ENCODE measurements at regions not wholly inside any gene's neighbourhood (a gene's known extent, or its start where the extent isn't known, plus 50 kb on each side); places are given as distances from the start of the nearest gene placed in this dataset.

DNA sequence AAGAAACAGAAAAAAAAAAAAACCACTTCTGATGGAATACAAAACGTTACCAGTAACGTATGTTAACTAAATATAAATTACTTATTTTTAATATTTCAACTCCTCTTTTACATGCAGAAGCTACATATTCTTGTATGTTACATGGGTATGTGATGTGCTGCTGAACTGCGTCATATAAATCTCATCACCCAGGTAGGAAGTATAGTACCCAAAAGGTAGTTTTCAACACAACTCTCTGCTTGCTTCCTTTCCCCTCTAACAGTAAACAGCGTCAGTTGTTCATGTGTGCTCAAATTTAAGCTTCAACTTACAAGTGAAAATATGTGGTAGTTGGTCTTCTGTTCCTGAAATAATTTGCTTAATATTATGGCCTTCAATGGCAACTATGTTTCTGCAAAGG is 250.0 kb upstream of the RBMY1B start:
- no peak overlapping the region for H3K27ac Mint-ChIP-seq
- POLR2A ChIA-PET = no interaction called here
- CTCF ChIA-PET = no interaction called here
- H3K9me3 Mint-ChIP-seq = peaks cover 30% of the 10 kb centered on the region
- H3K4me3 Mint-ChIP-seq = no peak overlapping the region
- TF ChIP-seq OVOL2 (CRISPR knock-in tag; IDR thresholded peaks at IDR 0.05; ENCODE audit: borderline replicate concordance) (no peak), GRHL2 (CRISPR knock-in tag; IDR thresholded peaks at IDR 0.05; ENCODE audit: insufficient replicate concordance, severe bottlenecking) (no peak), RORB (CRISPR knock-in tag; IDR thresholded peaks at IDR 0.05) (no peak)
- TF ChIP-seq, protein P1, sequence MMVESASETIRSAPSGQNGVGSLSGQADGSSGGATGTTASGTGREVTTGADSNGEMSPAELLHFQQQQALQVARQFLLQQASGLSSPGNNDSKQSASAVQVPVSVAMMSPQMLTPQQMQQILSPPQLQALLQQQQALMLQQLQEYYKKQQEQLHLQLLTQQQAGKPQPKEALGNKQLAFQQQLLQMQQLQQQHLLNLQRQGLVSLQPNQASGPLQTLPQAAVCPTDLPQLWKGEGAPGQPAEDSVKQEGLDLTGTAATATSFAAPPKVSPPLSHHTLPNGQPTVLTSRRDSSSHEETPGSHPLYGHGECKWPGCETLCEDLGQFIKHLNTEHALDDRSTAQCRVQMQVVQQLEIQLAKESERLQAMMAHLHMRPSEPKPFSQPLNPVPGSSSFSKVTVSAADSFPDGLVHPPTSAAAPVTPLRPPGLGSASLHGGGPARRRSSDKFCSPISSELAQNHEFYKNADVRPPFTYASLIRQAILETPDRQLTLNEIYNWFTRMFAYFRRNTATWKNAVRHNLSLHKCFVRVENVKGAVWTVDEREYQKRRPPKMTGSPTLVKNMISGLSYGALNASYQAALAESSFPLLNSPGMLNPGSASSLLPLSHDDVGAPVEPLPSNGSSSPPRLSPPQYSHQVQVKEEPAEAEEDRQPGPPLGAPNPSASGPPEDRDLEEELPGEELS (CRISPR knock-in tag; IDR thresholded peaks at IDR 0.05) = no peak
- TF ChIP-seq, protein P2, sequence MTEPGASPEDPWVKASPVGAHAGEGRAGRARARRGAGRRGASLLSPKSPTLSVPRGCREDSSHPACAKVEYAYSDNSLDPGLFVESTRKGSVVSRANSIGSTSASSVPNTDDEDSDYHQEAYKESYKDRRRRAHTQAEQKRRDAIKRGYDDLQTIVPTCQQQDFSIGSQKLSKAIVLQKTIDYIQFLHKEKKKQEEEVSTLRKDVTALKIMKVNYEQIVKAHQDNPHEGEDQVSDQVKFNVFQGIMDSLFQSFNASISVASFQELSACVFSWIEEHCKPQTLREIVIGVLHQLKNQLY (CRISPR knock-in tag; IDR thresholded peaks at IDR 0.05) = no peak
- peaks cover 11% of the 10 kb centered on the region; the same call in 1 of the 2 replicates for H3K36me3 Mint-ChIP-seq
- ATAC-seq (no peak), DNase-seq (ENCODE audit: low spot score) (no peak)
- H3K27me3 Mint-ChIP-seq (ENCODE audit: low read depth) = no peaks in the 10 kb centered on the region
- no peaks in the 10 kb centered on the region for H3K4me1 Mint-ChIP-seq

DNA sequence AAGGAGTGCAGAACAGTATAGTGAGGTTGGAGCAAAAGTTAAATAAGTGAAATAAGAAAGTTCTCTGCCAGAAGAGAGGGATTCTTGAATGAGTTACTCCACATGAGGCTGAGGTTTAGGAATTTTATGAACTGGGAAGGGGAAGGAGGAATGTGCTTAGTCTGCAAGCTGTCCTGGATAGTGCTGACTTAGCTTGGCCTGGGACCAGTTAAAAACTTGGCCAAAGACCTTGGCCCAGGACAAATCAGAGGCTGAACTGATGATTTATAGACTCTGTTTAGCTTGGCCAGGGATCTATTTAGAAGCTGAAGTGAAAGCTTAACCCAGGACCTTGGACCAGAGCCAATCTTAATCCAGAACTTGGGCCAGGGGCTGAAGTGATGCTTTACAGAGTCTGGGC is 244.4 kb upstream of the RBMY1B start:
- Mint-ChIP-seq H3K4me3 (no peak overlapping the region), H3K27me3 (ENCODE audit: low read depth) (no peaks in the 10 kb centered on the region; the same call in 1 of the 2 replicates), H3K36me3 (peaks cover 21% of the 10 kb centered on the region), H3K9me3 (peaks cover 31% of the 10 kb centered on the region), H3K27ac (no peak overlapping the region), H3K4me1 (no peaks in the 10 kb centered on the region)
- DNase-seq (ENCODE audit: low spot score) (no peak), ATAC-seq (no peak)
- TF ChIP-seq, protein P3, sequence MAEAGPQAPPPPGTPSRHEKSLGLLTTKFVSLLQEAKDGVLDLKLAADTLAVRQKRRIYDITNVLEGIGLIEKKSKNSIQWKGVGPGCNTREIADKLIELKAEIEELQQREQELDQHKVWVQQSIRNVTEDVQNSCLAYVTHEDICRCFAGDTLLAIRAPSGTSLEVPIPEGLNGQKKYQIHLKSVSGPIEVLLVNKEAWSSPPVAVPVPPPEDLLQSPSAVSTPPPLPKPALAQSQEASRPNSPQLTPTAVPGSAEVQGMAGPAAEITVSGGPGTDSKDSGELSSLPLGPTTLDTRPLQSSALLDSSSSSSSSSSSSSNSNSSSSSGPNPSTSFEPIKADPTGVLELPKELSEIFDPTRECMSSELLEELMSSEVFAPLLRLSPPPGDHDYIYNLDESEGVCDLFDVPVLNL (CRISPR knock-in tag; IDR thresholded peaks at IDR 0.05; ENCODE audit: borderline replicate concordance, low read depth) = no peak
- TF ChIP-seq, protein P4, sequence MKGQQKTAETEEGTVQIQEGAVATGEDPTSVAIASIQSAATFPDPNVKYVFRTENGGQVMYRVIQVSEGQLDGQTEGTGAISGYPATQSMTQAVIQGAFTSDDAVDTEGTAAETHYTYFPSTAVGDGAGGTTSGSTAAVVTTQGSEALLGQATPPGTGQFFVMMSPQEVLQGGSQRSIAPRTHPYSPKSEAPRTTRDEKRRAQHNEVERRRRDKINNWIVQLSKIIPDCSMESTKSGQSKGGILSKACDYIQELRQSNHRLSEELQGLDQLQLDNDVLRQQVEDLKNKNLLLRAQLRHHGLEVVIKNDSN (CRISPR knock-in tag; IDR thresholded peaks at IDR 0.05) = no peak
- TF ChIP-seq, protein P5, sequence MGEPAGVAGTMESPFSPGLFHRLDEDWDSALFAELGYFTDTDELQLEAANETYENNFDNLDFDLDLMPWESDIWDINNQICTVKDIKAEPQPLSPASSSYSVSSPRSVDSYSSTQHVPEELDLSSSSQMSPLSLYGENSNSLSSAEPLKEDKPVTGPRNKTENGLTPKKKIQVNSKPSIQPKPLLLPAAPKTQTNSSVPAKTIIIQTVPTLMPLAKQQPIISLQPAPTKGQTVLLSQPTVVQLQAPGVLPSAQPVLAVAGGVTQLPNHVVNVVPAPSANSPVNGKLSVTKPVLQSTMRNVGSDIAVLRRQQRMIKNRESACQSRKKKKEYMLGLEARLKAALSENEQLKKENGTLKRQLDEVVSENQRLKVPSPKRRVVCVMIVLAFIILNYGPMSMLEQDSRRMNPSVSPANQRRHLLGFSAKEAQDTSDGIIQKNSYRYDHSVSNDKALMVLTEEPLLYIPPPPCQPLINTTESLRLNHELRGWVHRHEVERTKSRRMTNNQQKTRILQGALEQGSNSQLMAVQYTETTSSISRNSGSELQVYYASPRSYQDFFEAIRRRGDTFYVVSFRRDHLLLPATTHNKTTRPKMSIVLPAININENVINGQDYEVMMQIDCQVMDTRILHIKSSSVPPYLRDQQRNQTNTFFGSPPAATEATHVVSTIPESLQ (CRISPR knock-in tag; IDR thresholded peaks at IDR 0.05) = no peak
- TF ChIP-seq, protein P6, sequence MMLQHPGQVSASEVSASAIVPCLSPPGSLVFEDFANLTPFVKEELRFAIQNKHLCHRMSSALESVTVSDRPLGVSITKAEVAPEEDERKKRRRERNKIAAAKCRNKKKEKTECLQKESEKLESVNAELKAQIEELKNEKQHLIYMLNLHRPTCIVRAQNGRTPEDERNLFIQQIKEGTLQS (CRISPR knock-in tag; conservative IDR thresholded peaks at IDR 0.05) = no peak
- TF ChIP-seq, protein P2 (CRISPR knock-in tag; IDR thresholded peaks at IDR 0.05) = no peak
- no peak for TF ChIP-seq NR2C2 (CRISPR knock-in tag; IDR thresholded peaks at IDR 0.05)
- TF ChIP-seq GABPB1 (CRISPR knock-in tag; IDR thresholded peaks at IDR 0.05) = no peak
- no peak for TF ChIP-seq CREM (CRISPR knock-in tag; IDR thresholded peaks at IDR 0.05)
- TF ChIP-seq, protein P7, sequence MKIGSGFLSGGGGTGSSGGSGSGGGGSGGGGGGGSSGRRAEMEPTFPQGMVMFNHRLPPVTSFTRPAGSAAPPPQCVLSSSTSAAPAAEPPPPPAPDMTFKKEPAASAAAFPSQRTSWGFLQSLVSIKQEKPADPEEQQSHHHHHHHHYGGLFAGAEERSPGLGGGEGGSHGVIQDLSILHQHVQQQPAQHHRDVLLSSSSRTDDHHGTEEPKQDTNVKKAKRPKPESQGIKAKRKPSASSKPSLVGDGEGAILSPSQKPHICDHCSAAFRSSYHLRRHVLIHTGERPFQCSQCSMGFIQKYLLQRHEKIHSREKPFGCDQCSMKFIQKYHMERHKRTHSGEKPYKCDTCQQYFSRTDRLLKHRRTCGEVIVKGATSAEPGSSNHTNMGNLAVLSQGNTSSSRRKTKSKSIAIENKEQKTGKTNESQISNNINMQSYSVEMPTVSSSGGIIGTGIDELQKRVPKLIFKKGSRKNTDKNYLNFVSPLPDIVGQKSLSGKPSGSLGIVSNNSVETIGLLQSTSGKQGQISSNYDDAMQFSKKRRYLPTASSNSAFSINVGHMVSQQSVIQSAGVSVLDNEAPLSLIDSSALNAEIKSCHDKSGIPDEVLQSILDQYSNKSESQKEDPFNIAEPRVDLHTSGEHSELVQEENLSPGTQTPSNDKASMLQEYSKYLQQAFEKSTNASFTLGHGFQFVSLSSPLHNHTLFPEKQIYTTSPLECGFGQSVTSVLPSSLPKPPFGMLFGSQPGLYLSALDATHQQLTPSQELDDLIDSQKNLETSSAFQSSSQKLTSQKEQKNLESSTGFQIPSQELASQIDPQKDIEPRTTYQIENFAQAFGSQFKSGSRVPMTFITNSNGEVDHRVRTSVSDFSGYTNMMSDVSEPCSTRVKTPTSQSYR (CRISPR knock-in tag; IDR thresholded peaks at IDR 0.05) = no peak
- TF ChIP-seq, protein P8, sequence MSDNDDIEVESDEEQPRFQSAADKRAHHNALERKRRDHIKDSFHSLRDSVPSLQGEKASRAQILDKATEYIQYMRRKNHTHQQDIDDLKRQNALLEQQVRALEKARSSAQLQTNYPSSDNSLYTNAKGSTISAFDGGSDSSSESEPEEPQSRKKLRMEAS (CRISPR knock-in tag; IDR thresholded peaks at IDR 0.05) = no peak
- TF ChIP-seq EMX1 (CRISPR knock-in tag; IDR thresholded peaks at IDR 0.05) = no peak
- no peak for TF ChIP-seq ZNF219 (CRISPR knock-in tag; IDR thresholded peaks at IDR 0.05; ENCODE audit: borderline replicate concordance)
- CTCF ChIA-PET = no interaction called here
- POLR2A ChIA-PET = no interaction called here

Data from WTC11 (cell line).